ENCODE measurements at regions not wholly inside any gene's neighbourhood (a gene's known extent, or its start where the extent isn't known, plus 50 kb on each side); places are given as distances from the start of the nearest gene placed in this dataset.

DNA sequence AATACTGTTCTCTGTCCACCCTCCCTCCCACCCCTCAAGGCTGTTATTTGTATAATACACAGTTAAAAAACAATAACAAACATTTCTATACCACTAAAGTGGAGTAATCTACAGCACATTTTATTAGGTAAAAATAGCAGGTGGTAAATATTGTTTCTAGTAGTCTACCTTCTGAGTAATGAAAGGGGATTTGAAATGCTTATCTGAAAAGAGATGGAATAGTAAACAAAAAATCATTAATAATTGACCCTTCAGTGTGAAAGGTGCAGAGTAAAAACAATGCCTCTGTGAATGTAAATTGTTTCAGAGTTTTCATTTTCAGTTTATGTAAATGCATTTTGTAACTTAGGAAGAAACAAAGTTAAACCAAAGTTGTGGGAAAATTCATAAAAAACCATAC, 321.2 kb downstream of the SLC16A7 start:
- Histone ChIP-seq H3K18ac (ENCODE audit: extremely low read depth, low read length) (no peak overlapping the region), H4K5ac (ENCODE audit: insufficient read length, low read depth, low read length) (no peak overlapping the region), H3K9ac (replicated peaks in 1 of 4; ENCODE audit: extremely low read depth in 1 of 4, low read depth in 3 of 4, low read length in 3 of 4) (no peak overlapping the region), H3K4me1 (replicated peaks in 1 of 4; ENCODE audit: control insufficient read depth in 3 of 4, insufficient read depth in 4 of 4, low read length in 3 of 4) (no peaks in the 10 kb centered on the region), H2BK15ac (ENCODE audit: low read length) (no peak overlapping the region), H4K91ac (replicated peaks; ENCODE audit: insufficient read length, low read length) (no peak overlapping the region), H3K9me3 (ENCODE audit: insufficient read depth in 2 of 2, low read depth in 1 of 2, low read length in 1 of 2) (no peaks in the 10 kb centered on the region), H3K27ac (ENCODE audit: low read depth, low read length) (no peak overlapping the region), H3K23me2 (ENCODE audit: low read depth, low read length) (no peaks in the 10 kb centered on the region), H4K8ac (ENCODE audit: extremely low read depth, insufficient read depth, low read length) (no peak overlapping the region), H2BK120ac (replicated peaks; ENCODE audit: low read depth, low read length) (no peak overlapping the region), H3K36me3 (ENCODE audit: control insufficient read depth in 2 of 4, insufficient read depth in 4 of 4, low read length in 3 of 4) (no peaks in the 10 kb centered on the region), H3K79me1 (ENCODE audit: low read depth, low read length) (no peaks in the 10 kb centered on the region), H2BK5ac (ENCODE audit: low read depth, low read length) (no peak overlapping the region), H3K23ac (ENCODE audit: insufficient read length) (no peak overlapping the region), H2BK12ac (ENCODE audit: low read depth, low read length) (no peak overlapping the region), H3K27me3 (replicated peaks in 1 of 4; ENCODE audit: control insufficient read depth in 3 of 4, extremely low read depth in 1 of 4, insufficient read depth in 3 of 4, low read length in 3 of 4) (no peaks in the 10 kb centered on the region), H3K14ac (ENCODE audit: insufficient read length) (no peak overlapping the region), H4K20me1 (replicated peaks in 1 of 2; ENCODE audit: control insufficient read depth in 1 of 2, insufficient read depth in 2 of 2, low read length in 2 of 2) (no peaks in the 10 kb centered on the region), H3K4ac (replicated peaks; ENCODE audit: insufficient read length, low read depth, low read length) (no peak overlapping the region), H3K56ac (replicated peaks; ENCODE audit: insufficient read length, low read depth, low read length) (no peak overlapping the region), H3K79me2 (ENCODE audit: control insufficient read depth in 1 of 2, insufficient read depth in 2 of 2, low read length in 2 of 2) (no peaks in the 10 kb centered on the region), H2AFZ (ENCODE audit: low read length) (no peak overlapping the region), H2BK20ac (ENCODE audit: low read length) (no peak overlapping the region), H3K4me2 (ENCODE audit: insufficient read depth in 1 of 2, low read depth in 2 of 2, low read length in 2 of 2) (no peak overlapping the region), H3K4me3 (ENCODE audit: extremely low read depth in 1 of 4, insufficient read depth in 2 of 4, low read depth in 3 of 4, low read length in 4 of 4) (no peak overlapping the region), H2AK5ac (ENCODE audit: low read depth, low read length) (no peak overlapping the region)
- POLR2A ChIA-PET (ENCODE audit: partially characterized antibody): no interaction called here
- CTCF ChIA-PET (ENCODE audit: partially characterized antibody): no interaction called here
- DNase-seq (ENCODE audit: low read depth in 1 of 2, low spot score in 2 of 2) (no peak), FAIRE-seq (no peak)
- TF ChIP-seq TEAD4 (IDR thresholded peaks at IDR 0.05; ENCODE audit: low read depth, low read length): no peak
- TF ChIP-seq RXRA (IDR thresholded peaks at IDR 0.05; ENCODE audit: insufficient read depth, low read depth, low read length): no peak
- no peak for TF ChIP-seq SIX5 (IDR thresholded peaks at IDR 0.05; ENCODE audit: low read depth, low read length)
- no peak for TF ChIP-seq SP2 (IDR thresholded peaks at IDR 0.05; ENCODE audit: low read length)
- TF ChIP-seq HDAC6 (IDR thresholded peaks at IDR 0.05; ENCODE audit: low read depth, low read length): no peak
- TF ChIP-seq RBBP5 (IDR thresholded peaks at IDR 0.05; ENCODE audit: borderline replicate concordance, low read depth, low read length): no peak
- TF ChIP-seq KDM5A (IDR thresholded peaks at IDR 0.05; ENCODE audit: low read length): no peak
- TF ChIP-seq BRCA1 (IDR thresholded peaks at IDR 0.05; ENCODE audit: low read depth, low read length): no peak
- TF ChIP-seq GABPA (IDR thresholded peaks at IDR 0.05; ENCODE audit: borderline replicate concordance, insufficient read depth, low read length): no peak
- TF ChIP-seq SIRT6 (IDR thresholded peaks at IDR 0.05; ENCODE audit: low read length): no peak
- TF ChIP-seq FOSL1 (IDR thresholded peaks at IDR 0.05; ENCODE audit: insufficient read depth, low read depth, low read length): no peak
- no peak for TF ChIP-seq CEBPB (IDR thresholded peaks at IDR 0.05; ENCODE audit: low read depth, low read length)
- no peak for TF ChIP-seq CHD2 (IDR thresholded peaks at IDR 0.05; ENCODE audit: low read length)
